ENCODE measurements at regions not wholly inside any gene's neighbourhood (a gene's known extent, or its start where the extent isn't known, plus 50 kb on each side); places are given as distances from the start of the nearest gene placed in this dataset.

DNA sequence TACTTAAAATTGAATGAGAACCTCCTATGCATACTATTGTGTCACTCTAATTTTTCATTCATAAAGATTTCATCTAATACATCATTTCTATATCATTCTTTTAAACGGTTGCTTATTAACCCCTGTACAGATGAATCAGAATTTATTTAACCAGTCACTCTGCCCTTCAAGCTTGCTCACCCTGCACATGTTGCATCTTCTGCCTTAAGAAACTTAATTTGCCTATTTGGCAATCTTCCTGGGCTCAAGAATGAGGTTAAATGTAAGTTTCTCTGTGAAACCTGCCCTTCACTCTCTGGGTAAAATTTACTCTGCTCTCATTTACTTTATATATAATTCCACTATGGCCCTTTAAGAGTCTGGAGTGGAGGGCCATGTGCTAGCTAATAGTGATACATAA lies 434.7 kb upstream of the ZNF608 start:
- TF ChIP-seq, protein P1, sequence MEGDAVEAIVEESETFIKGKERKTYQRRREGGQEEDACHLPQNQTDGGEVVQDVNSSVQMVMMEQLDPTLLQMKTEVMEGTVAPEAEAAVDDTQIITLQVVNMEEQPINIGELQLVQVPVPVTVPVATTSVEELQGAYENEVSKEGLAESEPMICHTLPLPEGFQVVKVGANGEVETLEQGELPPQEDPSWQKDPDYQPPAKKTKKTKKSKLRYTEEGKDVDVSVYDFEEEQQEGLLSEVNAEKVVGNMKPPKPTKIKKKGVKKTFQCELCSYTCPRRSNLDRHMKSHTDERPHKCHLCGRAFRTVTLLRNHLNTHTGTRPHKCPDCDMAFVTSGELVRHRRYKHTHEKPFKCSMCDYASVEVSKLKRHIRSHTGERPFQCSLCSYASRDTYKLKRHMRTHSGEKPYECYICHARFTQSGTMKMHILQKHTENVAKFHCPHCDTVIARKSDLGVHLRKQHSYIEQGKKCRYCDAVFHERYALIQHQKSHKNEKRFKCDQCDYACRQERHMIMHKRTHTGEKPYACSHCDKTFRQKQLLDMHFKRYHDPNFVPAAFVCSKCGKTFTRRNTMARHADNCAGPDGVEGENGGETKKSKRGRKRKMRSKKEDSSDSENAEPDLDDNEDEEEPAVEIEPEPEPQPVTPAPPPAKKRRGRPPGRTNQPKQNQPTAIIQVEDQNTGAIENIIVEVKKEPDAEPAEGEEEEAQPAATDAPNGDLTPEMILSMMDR (IDR thresholded peaks at IDR 0.05), result no peak
- TF ChIP-seq POLR2A (IDR thresholded peaks at IDR 0.05), result no peak
- Histone ChIP-seq H3K27ac (no peak overlapping the region), H3K9me3 (no peaks in the 10 kb centered on the region), H3K4me3 (no peak overlapping the region), H3K36me3 (no peaks in the 10 kb centered on the region), H3K27me3 (no peaks in the 10 kb centered on the region), H3K4me1 (peaks cover 0 to 6% (median 0%) of the 10 kb centered on the region in 12 donors)
- WGBS, 4 donors, result 59 to 81% (median 80%) methylated on average over 1 of the region's 1 CpG
- ATAC-seq, result no peak
- intact Hi-C loops (cut with DNase I), result loop anchor here in 1 of 10 donors (10.0 kb wide), 1 partner anchor 276 kb away; no protein-coding TSS in a partner anchor
- DNase-seq, result no peak

DNA sequence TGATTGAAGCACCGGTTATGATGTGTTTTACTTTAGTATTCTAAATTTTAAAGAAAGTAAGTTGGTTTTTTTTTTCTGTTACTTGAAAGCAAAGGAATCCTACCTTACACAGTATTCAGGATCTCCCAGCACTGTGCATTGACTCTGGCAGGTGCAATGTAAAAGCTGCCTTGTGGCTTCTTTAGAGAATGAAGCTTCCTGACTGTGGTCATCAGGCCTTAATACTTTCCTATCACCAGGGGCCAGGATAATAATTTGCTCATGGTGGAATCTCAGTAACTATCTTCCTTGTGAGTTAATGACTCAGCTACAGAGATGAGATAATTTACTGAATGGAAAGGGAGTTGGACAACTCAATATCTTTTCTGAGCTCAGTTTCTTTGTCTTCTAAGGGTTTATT lies 435.5 kb upstream of the ZNF608 start:
- 92 to 96% (median 96%) methylated on average over 1 of the region's 1 CpG for WGBS, 4 donors
- DNase-seq, result no peak

DNA sequence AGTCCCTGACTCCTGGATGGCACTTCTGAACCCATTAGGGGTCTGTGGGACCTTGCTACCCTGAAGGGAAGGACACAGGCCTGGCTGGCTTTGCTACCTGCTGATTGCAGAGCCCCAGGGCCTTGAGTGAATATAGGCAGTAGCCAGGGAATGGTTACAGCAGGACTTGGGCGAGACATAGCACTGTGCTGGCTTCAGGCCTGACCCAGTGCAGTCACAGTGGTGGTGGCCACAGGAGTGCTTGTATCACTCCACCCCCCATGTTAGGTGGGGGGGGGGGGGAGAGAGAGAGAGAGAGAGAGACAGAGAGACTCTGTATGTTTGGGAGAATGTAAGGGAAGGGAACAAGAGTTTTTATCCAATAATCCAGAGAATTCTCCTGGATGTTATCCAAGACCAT lies 439.3 kb upstream of the ZNF608 start:
- Histone ChIP-seq H3K9me3 (no peaks in the 10 kb centered on the region), H3K36me3 (no peaks in the 10 kb centered on the region), H3K27ac (no peak overlapping the region), H3K4me1 (peaks cover 0 to 13% (median 2%) of the 10 kb centered on the region in 12 donors), H3K4me3 (no peak overlapping the region), H3K27me3 (no peaks in the 10 kb centered on the region)
- no peak for TF ChIP-seq POLR2A (IDR thresholded peaks at IDR 0.05)
- TF ChIP-seq, protein P1 (IDR thresholded peaks at IDR 0.05), result no peak
- intact Hi-C loops (cut with DNase I), result loop anchor here in 1 of 10 donors (10.0 kb wide), 1 partner anchor 281 kb away; no protein-coding TSS in a partner anchor
- WGBS, 4 donors, result 78 to 100% (median 96%) methylated on average over 1 of the region's 1 CpG
- ATAC-seq, result no peak
- no peak for DNase-seq

More for the DNA sequence above, 435.5 kb upstream of the ZNF608 start:
- intact Hi-C loops (cut with DNase I), result loop anchor here in 1 of 10 donors (10.0 kb wide), 1 partner anchor 277 kb away; no protein-coding TSS in a partner anchor
- no peak for ATAC-seq
- Histone ChIP-seq H3K4me1 (peaks cover 0 to 5% (median 0%) of the 10 kb centered on the region in 12 donors), H3K4me3 (no peak overlapping the region), H3K27me3 (no peaks in the 10 kb centered on the region), H3K36me3 (no peaks in the 10 kb centered on the region), H3K9me3 (no peaks in the 10 kb centered on the region), H3K27ac (no peak overlapping the region)
- no peak for TF ChIP-seq POLR2A (IDR thresholded peaks at IDR 0.05)
- TF ChIP-seq, protein P1 (IDR thresholded peaks at IDR 0.05), result no peak

DNA sequence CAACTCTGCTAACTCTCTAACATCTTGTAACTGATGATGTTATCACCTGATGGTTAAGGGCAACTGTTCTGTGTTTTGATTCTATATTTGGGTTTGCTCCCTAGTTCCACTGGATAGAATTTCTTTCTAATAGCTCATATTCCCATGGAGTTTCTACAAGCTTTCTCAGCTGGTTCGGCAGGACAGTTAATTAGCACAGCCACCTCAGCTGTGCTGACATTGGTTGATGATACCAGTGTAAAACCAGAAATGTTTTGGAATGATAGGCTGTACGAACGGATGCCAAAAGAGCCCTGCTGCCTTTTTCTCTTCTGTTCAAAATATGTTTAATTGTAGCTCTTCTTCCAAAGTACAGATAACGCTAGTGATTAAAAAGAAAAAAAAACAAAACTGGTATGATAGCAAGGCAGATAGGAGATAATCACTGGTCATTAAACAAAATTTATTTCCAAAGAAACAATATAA lies 440.5 kb upstream of the ZNF608 start:
- 31 to 45% (median 37%) methylated on average over 4 of the region's 4 CpGs for WGBS, 4 donors
- Histone ChIP-seq H3K4me3 (no peak overlapping the region), H3K36me3 (no peaks in the 10 kb centered on the region), H3K27ac (peak overlapping the region in 3 of 12 donors; percentile 1 to 47 (median 19)), H3K9me3 (no peaks in the 10 kb centered on the region), H3K4me1 (peaks cover 0 to 13% (median 2%) of the 10 kb centered on the region in 12 donors), H3K27me3 (no peaks in the 10 kb centered on the region)
- peak in 2 of 4 donors; percentile 42 to 79 for ATAC-seq
- TF ChIP-seq POLR2A (IDR thresholded peaks at IDR 0.05), result no peak
- TF ChIP-seq, protein P1 (IDR thresholded peaks at IDR 0.05), result no peak
- no peak for DNase-seq
- intact Hi-C loops (cut with DNase I), result loop anchor here in 1 of 10 donors (10.0 kb wide), 1 partner anchor 282 kb away; no protein-coding TSS in a partner anchor
